Natural killer cell treated with Interleukin-12 subunit alpha and Interleukin-12 subunit beta and Interleukin-15 and Interleukin-18, amount 100 ng/mL, for 72 hours (primary cell): ENCODE measurements at regions not wholly inside any gene's neighbourhood (a gene's known extent, or its start where the extent isn't known, plus 50 kb on each side); places are given as distances from the start of the nearest gene placed in this dataset.
A peak's percentile ranks its signal among the peaks of the same experiment; 100 is the strongest.

Source experiments
- ATAC-seq, 2 donors: fragments of 150-1000 bp; cut with Tn5 transposase in 1 of 2; sonication (Bioruptor Pico), chemical (Tn5 transposase) in 1 of 2; 2 replicates each; pipeline ENCODE4 v1.10.0; 2021
- DNase-seq: peaks from one replicate; pipeline ENCODE4 v3.0.0; 2022; ENCODE audit warnings: low spot score
- H3K27ac Mint-ChIP-seq, 2 donors: 1 replicate in 1 of 2; 2 replicates in 1 of 2; pipeline ENCODE4 v1.8.0; 2022; ENCODE audit warnings: mixed read lengths in 2 of 2, mild to moderate bottlenecking in 1 of 2, moderate library complexity in 1 of 2
- H3K27me3 Mint-ChIP-seq, 2 donors: 1 replicate in 1 of 2; 2 replicates in 1 of 2; pipeline ENCODE4 v1.8.0; 2022; ENCODE audit warnings: mixed read lengths in 2 of 2
- H3K36me3 Mint-ChIP-seq: one replicate; pipeline ENCODE4 v1.8.0; 2022; ENCODE audit warnings: mixed read lengths
- H3K4me1 Mint-ChIP-seq, 2 donors: 1 replicate in 1 of 2; 2 replicates in 1 of 2; pipeline ENCODE4 v1.8.0; 2022; ENCODE audit warnings: low read depth in 2 of 2, mixed read lengths in 2 of 2, mild to moderate bottlenecking in 1 of 2
- H3K4me3 Mint-ChIP-seq: one replicate; pipeline ENCODE4 v1.8.0; 2022; ENCODE audit warnings: mixed read lengths
- H3K9me3 Mint-ChIP-seq: 2 replicates; pipeline ENCODE4 v1.8.0; 2022; ENCODE audit warnings: mixed read lengths

DNA sequence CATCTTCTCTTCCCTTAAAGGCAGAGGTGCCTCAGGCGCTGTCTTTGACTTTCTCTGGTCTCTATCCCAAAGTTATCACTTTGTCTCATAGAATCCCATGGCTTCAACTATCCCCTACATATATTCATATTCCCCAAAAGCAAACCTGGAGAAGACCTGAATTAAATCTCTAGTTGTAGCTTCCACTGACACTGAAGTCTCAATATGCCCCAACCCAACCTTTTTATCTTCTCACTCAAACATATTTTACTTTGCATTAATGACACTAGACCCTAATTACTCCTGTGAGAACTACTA is 354.5 kb upstream of the DUSP10 start:
- DNase-seq = no peak

DNA sequence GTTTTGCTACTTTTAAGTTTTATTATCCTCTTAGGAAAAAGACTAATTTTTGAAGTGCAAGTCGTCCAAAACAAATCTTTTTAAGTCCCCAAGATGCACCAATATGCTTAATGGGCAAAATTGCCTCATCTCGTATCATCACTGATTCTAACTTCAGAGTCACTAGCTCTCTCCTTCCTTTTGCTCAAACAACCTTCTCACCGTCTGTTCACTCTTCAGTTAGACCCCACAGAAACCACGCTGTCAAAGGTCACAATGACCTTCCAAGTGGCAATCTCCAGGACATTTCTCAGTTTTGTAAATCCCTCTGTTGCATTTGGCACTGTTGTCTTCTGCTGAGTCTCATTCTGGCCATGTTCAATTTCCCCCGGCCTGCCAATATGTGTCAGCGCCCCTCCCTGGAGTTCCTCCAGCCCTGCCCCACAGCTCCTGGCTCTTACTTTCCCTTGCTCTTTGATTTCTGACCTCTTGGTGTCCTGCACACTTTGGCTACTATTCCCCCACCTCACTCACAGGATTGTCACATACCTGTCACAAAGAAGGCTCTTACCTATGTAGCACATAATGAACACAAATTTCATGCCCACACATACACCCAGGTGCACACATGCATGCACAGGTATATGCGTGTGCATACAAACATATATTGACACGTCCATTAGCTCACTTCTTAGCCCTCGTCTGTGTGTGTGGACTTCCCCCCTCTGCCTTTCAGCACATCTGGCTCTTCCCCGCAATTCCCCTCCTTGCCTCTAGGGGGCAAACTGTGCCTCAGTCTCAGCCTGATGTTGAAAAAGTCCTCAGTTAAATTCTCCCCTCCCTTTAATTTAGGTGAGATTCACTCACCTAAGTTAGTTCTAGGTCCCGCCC is 354.0 kb upstream of the DUSP10 start:
- H3K4me3 Mint-ChIP-seq = no peak overlapping the region
- peak; percentile 67 to 77 for ATAC-seq
- no peak overlapping the region for H3K27ac Mint-ChIP-seq
- peaks cover 0 to 3% of the 10 kb centered on the region in 2 donors for H3K27me3 Mint-ChIP-seq
- no peaks in the 10 kb centered on the region for H3K4me1 Mint-ChIP-seq
- no peaks in the 10 kb centered on the region for H3K9me3 Mint-ChIP-seq
- DNase-seq = peak; percentile 67
- no peaks in the 10 kb centered on the region for H3K36me3 Mint-ChIP-seq

More for the DNA sequence above, 354.5 kb upstream of the DUSP10 start:
- H3K4me1 Mint-ChIP-seq = no peaks in the 10 kb centered on the region
- peaks cover 0 to 6% of the 10 kb centered on the region in 2 donors for H3K27me3 Mint-ChIP-seq
- H3K4me3 Mint-ChIP-seq = no peak overlapping the region
- H3K9me3 Mint-ChIP-seq = no peaks in the 10 kb centered on the region
- H3K27ac Mint-ChIP-seq = no peak overlapping the region
- no peak for ATAC-seq
- no peaks in the 10 kb centered on the region for H3K36me3 Mint-ChIP-seq

DNA sequence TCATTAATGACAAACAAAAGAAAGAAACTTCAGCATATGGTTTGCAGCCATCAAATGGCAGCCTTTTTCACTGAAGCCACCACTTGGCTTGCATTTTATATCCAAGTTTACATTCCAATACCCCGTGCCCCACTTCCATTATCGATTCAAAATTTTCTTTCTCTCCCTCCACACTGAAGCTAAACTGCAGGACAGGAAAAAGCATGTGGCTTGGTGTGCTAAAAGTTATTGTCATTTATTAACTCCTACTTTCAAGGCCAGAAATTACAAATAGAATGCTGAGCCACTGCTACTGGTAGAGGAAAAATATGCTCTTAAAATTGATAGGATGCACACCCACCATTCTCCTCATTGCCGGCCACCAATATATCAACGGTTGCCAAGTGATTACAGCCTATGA is 351.6 kb upstream of the DUSP10 start:
- Mint-ChIP-seq H3K9me3 (no peaks in the 10 kb centered on the region), H3K4me1 (no peaks in the 10 kb centered on the region), H3K36me3 (no peaks in the 10 kb centered on the region), H3K27ac (no peak overlapping the region), H3K27me3 (peaks cover 0 to 3% of the 10 kb centered on the region in 2 donors), H3K4me3 (no peak overlapping the region)
- DNase-seq = no peak
- no peak for ATAC-seq

DNA sequence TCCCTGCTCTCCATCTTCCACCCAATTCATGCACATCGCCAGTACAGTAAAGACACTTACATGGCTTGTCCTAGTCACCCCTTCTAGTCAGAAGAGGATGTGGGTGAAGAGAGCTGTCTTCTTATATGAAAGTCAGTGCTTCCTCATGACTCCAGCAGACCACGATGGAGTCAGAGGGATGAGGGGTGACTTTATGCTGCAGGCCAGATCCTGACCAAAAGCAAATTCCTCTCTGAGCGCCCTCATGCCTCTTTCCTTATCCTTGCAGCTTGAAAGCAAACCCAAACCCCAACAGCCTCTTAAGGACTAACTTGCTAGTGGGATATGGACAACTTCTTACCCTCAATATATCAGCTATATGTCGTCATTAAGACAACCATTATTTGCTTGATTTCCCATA is 348.2 kb upstream of the DUSP10 start:
- Mint-ChIP-seq H3K27ac (no peak overlapping the region), H3K4me1 (no peaks in the 10 kb centered on the region), H3K27me3 (peaks cover 8 to 23% of the 10 kb centered on the region in 2 donors), H3K9me3 (no peaks in the 10 kb centered on the region), H3K4me3 (no peak overlapping the region), H3K36me3 (peaks cover 6% of the 10 kb centered on the region)
- no peak for ATAC-seq
- DNase-seq = no peak

DNA sequence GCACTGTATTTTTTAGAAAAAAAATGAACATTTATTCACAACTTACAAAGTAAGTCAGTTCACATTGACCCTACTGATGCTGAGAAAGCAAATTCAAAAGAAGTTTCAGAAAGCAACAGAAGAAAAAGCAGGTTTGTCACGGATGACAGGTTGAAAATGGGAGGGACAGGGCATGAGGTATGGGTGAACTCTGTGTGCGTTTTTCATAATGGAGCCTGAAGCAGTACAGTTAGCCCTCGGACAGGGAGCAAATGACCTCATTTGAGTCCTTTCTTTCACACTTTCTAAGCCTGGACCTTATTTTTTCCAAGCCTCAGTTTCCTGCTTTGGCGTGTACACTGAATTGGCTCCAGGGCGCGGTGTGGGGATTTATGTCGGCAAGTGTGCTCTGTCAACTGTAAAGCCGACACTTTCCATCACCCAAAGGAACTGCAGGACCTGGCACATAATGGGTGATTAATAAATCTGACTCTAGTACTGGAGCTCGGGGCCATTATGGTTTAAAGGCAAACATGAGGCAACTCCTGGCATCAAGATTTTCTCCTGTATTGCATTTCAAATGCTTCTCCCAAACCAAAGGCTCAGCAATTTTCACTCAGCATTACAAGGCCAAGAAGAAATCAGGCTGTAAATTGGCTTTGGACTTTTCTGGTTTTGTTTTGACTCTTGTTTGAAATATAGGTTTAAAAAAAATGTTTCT is 345.5 kb upstream of the DUSP10 start:
- DNase-seq = no peak
- no peak overlapping the region for H3K27ac Mint-ChIP-seq
- peaks cover 8 to 26% of the 10 kb centered on the region in 2 donors for H3K27me3 Mint-ChIP-seq
- H3K4me3 Mint-ChIP-seq = no peak overlapping the region
- ATAC-seq = no peak
- peaks cover 11% of the 10 kb centered on the region for H3K36me3 Mint-ChIP-seq
- H3K4me1 Mint-ChIP-seq = no peaks in the 10 kb centered on the region
- no peaks in the 10 kb centered on the region for H3K9me3 Mint-ChIP-seq

DNA sequence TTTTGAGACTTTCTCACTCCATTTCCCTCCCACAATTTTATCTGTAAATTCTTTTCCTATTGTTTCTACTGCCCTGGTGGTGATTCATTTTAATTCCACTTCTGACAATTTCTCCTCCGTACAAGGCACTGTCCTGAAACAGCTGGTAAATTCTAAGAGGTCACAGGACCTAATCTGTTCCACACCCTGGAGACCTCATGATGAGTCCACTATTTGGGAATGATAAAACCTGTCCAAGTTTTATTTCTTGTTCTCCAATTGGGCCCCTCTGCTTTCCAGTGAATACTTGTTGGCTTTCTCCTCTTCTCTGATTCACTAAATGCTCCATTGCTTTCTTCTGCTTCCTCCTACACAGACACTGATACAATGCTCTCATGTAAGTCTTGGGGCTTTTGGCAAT is 343.1 kb upstream of the DUSP10 start:
- Mint-ChIP-seq H3K4me1 (no peaks in the 10 kb centered on the region), H3K27me3 (peaks cover 8 to 26% of the 10 kb centered on the region in 2 donors), H3K27ac (no peak overlapping the region), H3K9me3 (no peaks in the 10 kb centered on the region), H3K36me3 (peaks cover 11% of the 10 kb centered on the region), H3K4me3 (no peak overlapping the region)
- DNase-seq = no peak
- no peak for ATAC-seq

DNA sequence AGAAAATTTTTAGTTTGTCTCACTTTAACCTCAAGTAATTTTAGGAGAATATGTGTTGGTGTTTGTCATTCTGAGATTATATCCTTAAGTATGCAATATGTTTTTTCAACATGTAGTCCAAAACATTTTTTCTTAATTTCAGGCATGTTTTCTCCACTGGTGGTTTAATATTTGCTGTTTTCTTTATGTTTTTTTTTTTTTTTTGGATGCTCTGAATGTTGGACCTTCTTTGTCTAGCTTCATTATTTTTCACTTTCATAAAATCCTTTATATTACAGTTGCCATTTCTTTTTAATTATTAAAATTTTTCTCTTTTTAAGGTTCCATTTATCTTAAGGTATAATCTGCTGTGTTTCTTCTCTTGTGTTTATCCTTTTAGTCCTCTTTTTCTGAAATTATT is 342.2 kb upstream of the DUSP10 start:
- Mint-ChIP-seq H3K36me3 (peaks cover 11% of the 10 kb centered on the region), H3K4me1 (no peaks in the 10 kb centered on the region), H3K9me3 (no peaks in the 10 kb centered on the region), H3K4me3 (no peak overlapping the region), H3K27me3 (peaks cover 7 to 26% of the 10 kb centered on the region in 2 donors), H3K27ac (no peak overlapping the region)
- ATAC-seq (no peak), DNase-seq (no peak)

DNA sequence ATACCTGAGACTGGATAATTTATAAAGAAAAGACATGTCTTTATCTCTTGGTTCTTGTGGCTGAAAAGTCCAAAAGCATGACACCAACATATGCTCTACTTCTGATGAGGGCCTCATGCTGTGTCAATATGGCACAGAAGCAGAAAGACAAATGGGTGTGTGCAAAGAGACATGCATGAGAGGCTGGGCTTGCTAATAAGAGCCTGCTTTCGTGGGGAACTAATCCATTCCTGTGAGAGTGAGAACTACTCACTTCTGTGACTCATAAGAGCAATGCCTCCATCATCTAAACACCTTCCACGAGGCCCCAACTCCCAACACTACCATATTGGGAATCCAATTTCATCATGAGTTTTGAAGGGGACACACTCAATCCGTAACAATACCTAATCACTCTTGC is 340.0 kb upstream of the DUSP10 start:
- no peaks in the 10 kb centered on the region for H3K4me1 Mint-ChIP-seq
- no peaks in the 10 kb centered on the region for H3K9me3 Mint-ChIP-seq
- DNase-seq = no peak
- H3K27me3 Mint-ChIP-seq = peaks cover 5 to 20% of the 10 kb centered on the region in 2 donors
- H3K36me3 Mint-ChIP-seq = peaks cover 11% of the 10 kb centered on the region
- ATAC-seq = no peak
- H3K4me3 Mint-ChIP-seq = no peak overlapping the region
- H3K27ac Mint-ChIP-seq = no peak overlapping the region

DNA sequence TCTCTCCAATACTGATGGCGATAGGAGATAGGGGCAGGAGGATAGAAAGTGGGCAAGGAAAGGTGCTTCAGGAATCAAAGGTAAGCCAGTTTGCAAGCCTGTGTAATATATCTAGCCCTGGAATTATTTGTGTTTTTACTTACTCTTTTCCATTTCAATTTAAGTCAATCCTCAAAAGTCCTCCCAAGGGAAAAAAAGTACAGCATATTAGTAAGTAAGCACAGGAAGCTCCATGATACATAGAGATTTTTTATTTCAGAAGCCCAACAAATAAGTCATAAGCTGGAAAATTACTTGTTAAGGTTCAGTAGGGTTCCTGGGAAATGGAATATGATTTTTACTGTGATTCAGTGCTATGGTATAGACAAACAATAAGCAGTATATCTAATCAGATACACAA is 337.7 kb upstream of the DUSP10 start:
- ATAC-seq (no peak), DNase-seq (no peak)
- H3K4me1 Mint-ChIP-seq = no peaks in the 10 kb centered on the region
- H3K4me3 Mint-ChIP-seq = no peak overlapping the region
- no peaks in the 10 kb centered on the region for H3K36me3 Mint-ChIP-seq
- H3K27me3 Mint-ChIP-seq = no peaks in the 10 kb centered on the region
- H3K9me3 Mint-ChIP-seq = no peaks in the 10 kb centered on the region
- no peak overlapping the region for H3K27ac Mint-ChIP-seq

DNA sequence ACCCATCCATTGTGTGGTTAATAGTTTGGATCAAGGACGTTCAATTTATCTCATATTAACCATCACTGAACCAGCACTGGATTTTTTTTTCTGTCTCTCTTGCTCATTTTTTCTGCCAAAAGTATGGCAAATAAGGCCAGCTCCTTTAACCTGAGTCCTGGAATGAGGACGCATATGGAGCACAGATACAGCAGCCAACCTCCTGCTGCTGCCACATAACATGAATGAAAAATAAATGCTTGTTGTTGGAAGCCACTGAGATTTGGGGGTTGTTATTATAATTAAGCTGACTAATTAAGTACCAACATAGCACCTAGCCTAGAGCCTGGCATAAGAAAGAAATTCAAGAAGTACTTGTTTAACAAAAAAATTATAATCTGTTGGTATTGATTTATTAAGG is 335.3 kb upstream of the DUSP10 start:
- no peaks in the 10 kb centered on the region for H3K4me1 Mint-ChIP-seq
- DNase-seq (no peak), ATAC-seq (no peak)
- no peak overlapping the region for H3K4me3 Mint-ChIP-seq
- H3K27ac Mint-ChIP-seq = no peak overlapping the region
- H3K36me3 Mint-ChIP-seq = no peaks in the 10 kb centered on the region
- H3K9me3 Mint-ChIP-seq = no peaks in the 10 kb centered on the region
- H3K27me3 Mint-ChIP-seq = no peaks in the 10 kb centered on the region

DNA sequence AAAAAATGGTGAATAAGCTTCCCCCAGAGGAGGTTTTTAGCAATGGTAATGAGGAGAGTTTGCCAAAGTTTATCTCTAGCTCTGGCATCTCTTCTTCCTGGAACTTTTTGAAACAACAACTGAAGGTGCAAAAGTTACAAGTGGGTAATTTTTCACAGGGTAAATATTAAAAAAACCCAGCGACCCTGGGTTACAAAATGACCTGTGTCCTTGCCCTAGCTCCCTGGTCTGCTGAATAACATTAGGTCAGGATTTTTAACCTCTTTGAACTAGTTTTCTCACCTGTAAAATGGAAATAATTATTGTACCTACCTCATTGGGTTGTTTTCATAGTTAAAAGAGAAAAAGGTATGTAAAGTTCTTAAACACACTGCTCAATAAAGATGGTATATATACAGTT is 332.4 kb upstream of the DUSP10 start:
- no peak for ATAC-seq
- no peak for DNase-seq
- Mint-ChIP-seq H3K27me3 (no peaks in the 10 kb centered on the region), H3K9me3 (no peaks in the 10 kb centered on the region), H3K36me3 (no peaks in the 10 kb centered on the region), H3K27ac (no peak overlapping the region), H3K4me1 (no peaks in the 10 kb centered on the region), H3K4me3 (no peak overlapping the region)

DNA sequence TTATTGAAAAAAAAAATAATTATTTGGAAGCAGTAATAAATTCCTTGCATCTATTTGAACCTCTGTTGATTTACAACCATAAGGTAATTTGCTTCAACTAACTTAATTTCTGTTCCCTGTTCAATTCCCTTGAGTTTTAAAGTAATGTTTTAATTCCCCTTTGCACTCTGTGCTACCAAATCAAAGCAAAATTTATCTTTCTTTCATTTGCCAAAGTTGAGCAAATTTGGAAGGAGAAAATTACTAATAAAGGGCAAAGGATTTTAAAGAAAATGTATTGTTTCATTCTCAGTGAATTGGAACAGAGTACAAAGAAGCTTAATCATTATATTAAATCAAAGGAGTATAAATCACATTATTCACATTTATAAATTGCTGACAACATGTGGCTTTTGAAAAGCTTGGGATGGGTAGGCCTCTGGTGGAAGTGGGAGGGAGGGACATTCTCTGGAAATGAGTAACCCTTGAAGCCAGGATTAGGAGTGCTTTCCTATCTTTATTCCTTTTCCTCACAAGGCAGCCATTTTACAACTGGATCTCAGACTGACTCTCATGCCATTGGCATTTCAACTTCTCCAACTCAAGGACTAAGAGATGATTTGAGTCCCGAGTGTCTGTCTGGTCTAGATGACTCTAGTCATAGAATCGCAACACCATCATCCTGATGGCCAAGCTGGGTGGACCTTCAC is 331.6 kb upstream of the DUSP10 start:
- DNase-seq (no peak), ATAC-seq (no peak)
- Mint-ChIP-seq H3K4me3 (no peak overlapping the region), H3K27me3 (no peaks in the 10 kb centered on the region), H3K36me3 (no peaks in the 10 kb centered on the region), H3K27ac (no peak overlapping the region), H3K4me1 (no peaks in the 10 kb centered on the region), H3K9me3 (no peaks in the 10 kb centered on the region)

DNA sequence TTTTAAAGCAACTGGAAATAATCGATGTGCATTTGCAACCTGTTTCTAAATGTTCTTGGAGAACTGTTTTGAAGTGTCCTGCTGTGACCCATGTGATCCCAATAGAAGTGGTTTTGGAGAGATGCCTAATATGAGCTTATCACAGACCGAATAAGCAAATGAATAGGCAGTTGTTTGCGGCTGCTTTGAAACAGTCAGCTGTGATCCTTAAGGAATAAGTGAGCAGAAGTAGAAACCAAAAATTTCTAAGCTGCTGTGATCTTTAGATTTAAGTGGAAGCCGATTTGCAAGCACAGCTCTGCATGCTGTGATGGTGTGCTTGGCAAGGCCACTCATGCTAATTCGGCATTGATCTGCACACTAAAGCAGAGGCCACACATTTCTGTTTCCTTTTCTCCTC is 329.5 kb upstream of the DUSP10 start:
- ATAC-seq (no peak), DNase-seq (no peak)
- Mint-ChIP-seq H3K27me3 (no peaks in the 10 kb centered on the region), H3K36me3 (no peaks in the 10 kb centered on the region), H3K4me1 (no peaks in the 10 kb centered on the region), H3K9me3 (no peaks in the 10 kb centered on the region), H3K27ac (no peak overlapping the region), H3K4me3 (no peak overlapping the region)

DNA sequence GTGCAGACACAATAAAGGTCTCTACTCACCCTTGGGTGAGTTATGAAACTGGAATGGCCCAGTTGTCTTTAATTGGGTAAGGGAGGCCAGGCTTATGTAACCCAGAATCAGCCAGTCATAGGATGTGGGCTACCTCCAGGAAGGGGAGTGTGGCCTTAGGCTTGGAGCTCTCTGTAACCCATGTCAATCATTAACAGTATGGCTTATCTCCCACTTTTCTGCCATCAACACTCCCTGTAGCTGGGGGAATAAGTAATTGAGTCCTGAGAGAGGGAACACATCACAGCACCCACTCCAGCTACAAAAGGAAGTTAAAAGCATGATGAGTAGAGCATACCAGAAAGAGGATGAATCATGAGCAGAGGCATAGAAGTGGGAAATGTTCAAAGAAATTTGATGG is 327.0 kb upstream of the DUSP10 start:
- no peaks in the 10 kb centered on the region for H3K27me3 Mint-ChIP-seq
- ATAC-seq = peak; percentile 72 to 74
- peaks cover 7% of the 10 kb centered on the region for H3K9me3 Mint-ChIP-seq
- H3K4me3 Mint-ChIP-seq = no peak overlapping the region
- DNase-seq = no peak
- H3K27ac Mint-ChIP-seq = no peak overlapping the region
- H3K36me3 Mint-ChIP-seq = peaks cover 7% of the 10 kb centered on the region
- no peaks in the 10 kb centered on the region for H3K4me1 Mint-ChIP-seq
